Fibroblast of lung (primary cell): ENCODE measurements at regions not wholly inside any gene's neighbourhood (a gene's known extent, or its start where the extent isn't known, plus 50 kb on each side); places are given as distances from the start of the nearest gene placed in this dataset.

ENCODE experiments used
- CTCF ChIP-seq, 2 donors: IDR thresholded peaks in 1 of 2; conservative IDR thresholded peaks in 1 of 2; 1 replicate in 1 of 2; 2 replicates in 1 of 2; pipeline ENCODE4 v1.5.1; 2011 to 2012; ENCODE audit warnings: low read length in 2 of 2, control low read depth in 1 of 2, inconsistent platforms in 1 of 2, low read depth in 1 of 2, mild to moderate bottlenecking in 1 of 2
- EZH2 ChIP-seq: IDR thresholded peaks from 2 replicates; pipeline ENCODE4 v1.5.1; 2012; ENCODE audit warnings: low read length, control low read depth, mild to moderate bottlenecking; ENCODE audit errors: missing control alignments

GRCh38 chr6:166079841-166080240, 87.8 kb downstream of the TBXT start:
- TF ChIP-seq CTCF (conservative IDR thresholded peaks at IDR 0.05 in 1 of 2, IDR thresholded peaks at IDR 0.05 in 1 of 2; ENCODE audit: low read depth in 1 of 2, low read length in 2 of 2) (no peak), EZH2 (no peak)
